H1 (cell line): ENCODE measurements at regions not wholly inside any gene's neighbourhood (a gene's known extent, or its start where the extent isn't known, plus 50 kb on each side); places are given as distances from the start of the nearest gene placed in this dataset.
A peak's percentile ranks its signal among the peaks of the same experiment; 100 is the strongest.

Experiments used
- ASH2L ChIP-seq: fragments of 200-600, 300-600 bp; sonication (generic); IDR thresholded peaks from one replicate; pipeline ENCODE4 v1.7.1; 2017; ENCODE audit warnings: low read length
- BCL11A ChIP-seq, 2 experiments: IDR thresholded peaks; one replicate each; pipeline ENCODE4 v1.6.1; 2011; ENCODE audit warnings: low read depth in 2 of 2, low read length in 2 of 2, mild to moderate bottlenecking in 2 of 2
- CBX8 ChIP-seq: fragments of 300-800, 300-1000 bp; sonication (generic); IDR thresholded peaks from 2 replicates; pipeline ENCODE4 v1.7.1; 2016; ENCODE audit warnings: low read depth, low read length, borderline replicate concordance
- CEBPB ChIP-seq: IDR thresholded peaks from 2 replicates; pipeline ENCODE4 v1.6.1; 2012; ENCODE audit warnings: low read depth, low read length
- CTCF ChIP-seq, 3 experiments: IDR thresholded peaks; 1 replicate in 2 of 3; 2 replicates in 1 of 3; pipeline versions ENCODE4 v1.5.1 to v1.6.1; 2011; ENCODE audit warnings: low read length in 3 of 3, mild to moderate bottlenecking in 3 of 3, inconsistent platforms in 2 of 3, low read depth in 1 of 3, moderate library complexity in 1 of 3; ENCODE audit not compliant: insufficient read depth in 1 of 3; ENCODE audit errors: control extremely low read depth in 1 of 3
- E2F6 ChIP-seq: IDR thresholded peaks from 2 replicates; pipeline ENCODE4 v1.6.1; 2012; ENCODE audit warnings: inconsistent platforms
- EGR1 ChIP-seq: IDR thresholded peaks from 2 replicates; pipeline ENCODE4 v1.6.1; 2011; ENCODE audit warnings: low read depth, low read length, borderline replicate concordance
- EP300 ChIP-seq, 2 experiments: IDR thresholded peaks; 1 replicate in 1 of 2; 2 replicates in 1 of 2; pipeline ENCODE4 v1.6.1; 2011 to 2012; ENCODE audit warnings: low read depth in 2 of 2, low read length in 2 of 2, mild to moderate bottlenecking in 2 of 2, borderline replicate concordance in 1 of 2, inconsistent platforms in 1 of 2, moderate library complexity in 1 of 2
- KDM5A ChIP-seq: fragments of 200-600 bp; IDR thresholded peaks from 2 replicates; pipeline ENCODE4 v1.7.1; 2012; ENCODE audit warnings: mild to moderate bottlenecking, low read length, inconsistent platforms, mixed read lengths
- MAX ChIP-seq: IDR thresholded peaks from 2 replicates; pipeline ENCODE4 v1.6.1; 2012; ENCODE audit warnings: inconsistent platforms
- PHF8 ChIP-seq: fragments of 200-600 bp; sonication (generic); conservative IDR thresholded peaks from 2 replicates; pipeline ENCODE4 v1.7.1; 2012; ENCODE audit warnings: low read depth, mild to moderate bottlenecking, inconsistent platforms, low read length, moderate library complexity
- POLR2A ChIP-seq, 2 experiments: IDR thresholded peaks; 1 replicate in 1 of 2; 2 replicates in 1 of 2; pipeline ENCODE4 v1.6.1; 2011; ENCODE audit warnings: low read depth in 2 of 2, low read length in 2 of 2, mild to moderate bottlenecking in 2 of 2; ENCODE audit errors: control extremely low read depth in 1 of 2
- RAD21 ChIP-seq, 2 experiments: IDR thresholded peaks in 1 of 2; conservative IDR thresholded peaks in 1 of 2; 2 replicates each; pipeline ENCODE4 v1.6.1; 2011; ENCODE audit warnings: low read depth in 2 of 2, low read length in 2 of 2, improper control_type of control experiment in 1 of 2, inconsistent platforms in 1 of 2, mild to moderate bottlenecking in 1 of 2, moderate library complexity in 1 of 2
- RBBP5 ChIP-seq: IDR thresholded peaks from 2 replicates; pipeline ENCODE4 v1.7.1; 2012; ENCODE audit warnings: low read depth, mild to moderate bottlenecking, inconsistent platforms, low read length, moderate library complexity, borderline replicate concordance
- RXRA ChIP-seq: IDR thresholded peaks from 2 replicates; pipeline ENCODE4 v1.6.1; 2011; ENCODE audit warnings: low read depth, mild to moderate bottlenecking, low read length, moderate library complexity; ENCODE audit not compliant: insufficient read depth
- SIN3A ChIP-seq, 2 experiments: IDR thresholded peaks in 1 of 2; conservative IDR thresholded peaks in 1 of 2; 2 replicates each; pipeline ENCODE4 v1.6.1; 2011 to 2012; ENCODE audit warnings: low read length in 2 of 2, improper control_type of control experiment in 1 of 2, low read depth in 1 of 2, mild to moderate bottlenecking in 1 of 2
- SIRT6 ChIP-seq: IDR thresholded peaks from one replicate; pipeline ENCODE4 v1.7.1; 2012; ENCODE audit warnings: low read length, inconsistent platforms
- TAF7 ChIP-seq: optimal IDR thresholded peaks from 2 replicates; pipeline ENCODE3; 2011; ENCODE audit warnings: low read depth, mild to moderate bottlenecking, inconsistent platforms, low read length, moderate library complexity, borderline replicate concordance
- TBP ChIP-seq: IDR thresholded peaks from 2 replicates; pipeline ENCODE4 v1.6.1; 2011; ENCODE audit warnings: low read depth, low read length, improper control_type of control experiment
- YY1 ChIP-seq: IDR thresholded peaks from 2 replicates; pipeline ENCODE4 v1.6.1; 2011; ENCODE audit warnings: low read depth, mild to moderate bottlenecking, low read length
- ZNF274 ChIP-seq: IDR thresholded peaks from 2 replicates; pipeline ENCODE4 v1.7.0; 2012; ENCODE audit warnings: low read length, borderline replicate concordance; ENCODE audit errors: extremely low read depth

GRCh38 chr5:157948738-157949410 is 89.9 kb upstream of the CLINT1 start (continued):
- peak; percentile 70 to 75 for TF ChIP-seq RAD21 (IDR thresholded peaks at IDR 0.05 in 1 of 2, conservative IDR thresholded peaks at IDR 0.05 in 1 of 2; ENCODE audit: low read depth in 2 of 2, low read length in 2 of 2)
- TF ChIP-seq EGR1, result no peak; the same call in 1 of the 2 replicates
- no peak for TF ChIP-seq SIRT6
- peak; percentile 61 for TF ChIP-seq E2F6
- TF ChIP-seq TBP, result peak; percentile 51; the same call in 1 of the 2 replicates
- no peak for TF ChIP-seq CEBPB
- TF ChIP-seq RXRA, result no peak
- no peak for TF ChIP-seq KDM5A
- peak in 1 of 2 experiments; percentile 62; a peak in 2 of 3 replicates for TF ChIP-seq POLR2A (IDR thresholded peaks at IDR 0.05; ENCODE audit: control extremely low read depth in 1 of 2, low read depth in 2 of 2, low read length in 2 of 2)
- TF ChIP-seq CBX8, result no peak
- TF ChIP-seq BCL11A (IDR thresholded peaks at IDR 0.05; ENCODE audit: low read depth in 2 of 2, low read length in 2 of 2), result no peak
- TF ChIP-seq MAX, result peak; percentile 50; the same call in 1 of the 2 replicates
- TF ChIP-seq YY1, result 0 out of 2 replicates have a peak, but pooled peaks have one; percentile 47
- TF ChIP-seq EP300 (IDR thresholded peaks at IDR 0.05; ENCODE audit: borderline replicate concordance in 1 of 2, low read depth in 2 of 2, low read length in 2 of 2), result peak in 1 of 2 experiments; percentile 90; a peak in 1 of 3 replicates
- TF ChIP-seq RBBP5, result no peak; the same call in 1 of the 2 replicates
- TF ChIP-seq TAF7, result peak; percentile 74
- TF ChIP-seq PHF8, result no peak
- peak; percentile 59 for TF ChIP-seq ASH2L
- TF ChIP-seq CTCF (IDR thresholded peaks at IDR 0.05; ENCODE audit: control extremely low read depth in 1 of 3, insufficient read depth in 1 of 3, low read depth in 1 of 3, low read length in 3 of 3), result peak; percentile 73 to 92 (median 78)
- no peak for TF ChIP-seq SIN3A (conservative IDR thresholded peaks at IDR 0.05 in 1 of 2, IDR thresholded peaks at IDR 0.05 in 1 of 2; ENCODE audit: low read depth in 1 of 2, low read length in 2 of 2)
- no peak for TF ChIP-seq ZNF274
